Loucy (cell line): ENCODE measurements at regions not wholly inside any gene's neighbourhood (a gene's known extent, or its start where the extent isn't known, plus 50 kb on each side); places are given as distances from the start of the nearest gene placed in this dataset.

Source experiments
- H2AFZ ChIP-seq: fragments of 200-600 bp; sonication (generic); 2 replicates; pipeline ENCODE4 v1.6.0; 2016; ENCODE audit warnings: antibody characterized with exemption, mild to moderate bottlenecking, low read length, moderate library complexity
- H3F3A ChIP-seq: fragments of 200-600 bp; 2 replicates; pipeline ENCODE4 v1.6.0; 2016; ENCODE audit warnings: antibody characterized with exemption, low read depth, mild to moderate bottlenecking
- H3K27me3 ChIP-seq: fragments of 200-600 bp; sonication (generic); 2 replicates; pipeline ENCODE4 v1.6.1; 2014; ENCODE audit warnings: low read length, mild to moderate bottlenecking; ENCODE audit not compliant: insufficient read depth, poor library complexity, severe bottlenecking
- H3K36me3 ChIP-seq: fragments of 200-600 bp; sonication (generic); 2 replicates; pipeline ENCODE4 v1.6.1; 2016; ENCODE audit warnings: low read length; ENCODE audit not compliant: insufficient read depth
- H3K4me1 ChIP-seq: fragments of 200-600 bp; sonication (generic); 2 replicates; pipeline ENCODE4 v1.5.1; 2014; ENCODE audit warnings: low read length, mild to moderate bottlenecking; ENCODE audit not compliant: insufficient read depth, poor library complexity, severe bottlenecking
- H3K4me2 ChIP-seq: fragments of 200-600 bp; sonication (generic); 2 replicates; pipeline ENCODE4 v1.6.0; 2014; ENCODE audit warnings: antibody characterized with exemption, low read length, low read depth, mild to moderate bottlenecking; ENCODE audit not compliant: poor library complexity, severe bottlenecking
- H3K4me3 ChIP-seq: fragments of 200-600 bp; sonication (generic); 2 replicates; pipeline ENCODE4 v1.5.1; 2014; ENCODE audit warnings: low read length, mild to moderate bottlenecking, mixed read lengths; ENCODE audit not compliant: poor library complexity, severe bottlenecking
- H3K79me2 ChIP-seq: fragments of 200-600 bp; sonication (generic); 2 replicates; pipeline ENCODE4 v1.6.1; 2014; ENCODE audit warnings: low read length; ENCODE audit not compliant: insufficient read depth
- H3K9ac ChIP-seq: fragments of 200-600 bp; sonication (generic); 2 replicates; pipeline ENCODE4 v1.6.0; 2014; ENCODE audit warnings: mild to moderate bottlenecking, low read depth, low read length, moderate library complexity; ENCODE audit not compliant: poor library complexity, severe bottlenecking
- H3K9me2 ChIP-seq: fragments of 200-600 bp; sonication (generic); replicated peaks from 2 replicates; pipeline ENCODE4 v1.6.1; 2016; ENCODE audit warnings: low read depth, low read length, mixed read lengths
- H3K9me3 ChIP-seq: fragments of 200-600 bp; sonication (generic); 2 replicates; pipeline ENCODE4 v1.6.1; 2014; ENCODE audit warnings: mild to moderate bottlenecking, antibody characterized with exemption, low read length, low read depth; ENCODE audit not compliant: insufficient read depth
- H4K20me1 ChIP-seq: fragments of 200-600 bp; sonication (generic); 2 replicates; pipeline ENCODE4 v1.6.0; 2014; ENCODE audit warnings: antibody characterized with exemption, low read length, mild to moderate bottlenecking; ENCODE audit not compliant: insufficient read depth, poor library complexity, severe bottlenecking
- EZH2phosphoT487 ChIP-seq: fragments of 200-600 bp; IDR thresholded peaks from 2 replicates; pipeline ENCODE4 v1.6.1; 2018; ENCODE audit warnings: antibody characterized with exemption, mild to moderate bottlenecking, moderate library complexity, borderline replicate concordance
- TF ChIP-seq, protein P1 (sequence below): fragments of 200-600 bp; sonication (generic); conservative IDR thresholded peaks from 2 replicates; pipeline ENCODE4 v1.5.1; 2014; ENCODE audit warnings: mild to moderate bottlenecking, antibody characterized with exemption, low read length

DNA sequence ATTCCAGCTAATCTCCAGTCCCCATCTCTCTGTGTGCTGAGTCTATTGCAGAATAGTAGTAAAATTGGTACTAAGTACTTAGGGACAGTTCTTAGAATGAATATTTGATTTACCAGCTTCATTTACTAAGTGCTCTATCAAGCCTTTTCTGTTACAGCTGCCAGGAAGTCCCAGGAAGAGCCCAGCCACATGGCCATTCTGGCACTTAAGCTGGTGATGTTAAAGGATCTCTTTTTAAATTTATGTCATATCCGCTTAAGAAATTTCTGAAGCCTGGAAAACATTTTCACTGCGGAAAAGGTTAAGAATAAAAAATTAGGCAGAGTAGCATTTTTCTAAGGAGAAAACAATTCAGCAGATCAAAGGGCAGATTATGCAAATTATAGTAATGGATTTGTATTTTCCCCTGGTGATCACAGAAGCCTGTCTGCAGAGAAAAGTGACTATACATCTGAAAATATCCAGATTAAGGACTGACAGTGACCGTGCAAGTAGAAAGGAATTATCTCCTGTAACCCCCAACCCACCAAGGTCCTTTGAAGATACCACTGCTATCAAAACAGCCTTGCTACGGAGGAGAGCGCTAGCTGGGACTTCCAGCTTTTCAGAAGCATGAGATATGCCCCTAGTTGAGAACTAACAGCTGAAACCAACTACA is 260.8 kb downstream of the SH3BP4 start:
- Histone ChIP-seq H3K4me3 (no peak overlapping the region), H3K4me1 (no peaks in the 10 kb centered on the region), H3K79me2 (no peaks in the 10 kb centered on the region), H3K27me3 (no peaks in the 10 kb centered on the region), H2AFZ (no peak overlapping the region), H3K36me3 (no peaks in the 10 kb centered on the region), H3K9me3 (no peaks in the 10 kb centered on the region), H4K20me1 (no peaks in the 10 kb centered on the region), H3K9me2 (no peaks in the 10 kb centered on the region), H3F3A (no peaks in the 10 kb centered on the region), H3K9ac (no peak overlapping the region), H3K4me2 (no peak overlapping the region)
- TF ChIP-seq EZH2phosphoT487 = no peak
- TF ChIP-seq, protein P1, sequence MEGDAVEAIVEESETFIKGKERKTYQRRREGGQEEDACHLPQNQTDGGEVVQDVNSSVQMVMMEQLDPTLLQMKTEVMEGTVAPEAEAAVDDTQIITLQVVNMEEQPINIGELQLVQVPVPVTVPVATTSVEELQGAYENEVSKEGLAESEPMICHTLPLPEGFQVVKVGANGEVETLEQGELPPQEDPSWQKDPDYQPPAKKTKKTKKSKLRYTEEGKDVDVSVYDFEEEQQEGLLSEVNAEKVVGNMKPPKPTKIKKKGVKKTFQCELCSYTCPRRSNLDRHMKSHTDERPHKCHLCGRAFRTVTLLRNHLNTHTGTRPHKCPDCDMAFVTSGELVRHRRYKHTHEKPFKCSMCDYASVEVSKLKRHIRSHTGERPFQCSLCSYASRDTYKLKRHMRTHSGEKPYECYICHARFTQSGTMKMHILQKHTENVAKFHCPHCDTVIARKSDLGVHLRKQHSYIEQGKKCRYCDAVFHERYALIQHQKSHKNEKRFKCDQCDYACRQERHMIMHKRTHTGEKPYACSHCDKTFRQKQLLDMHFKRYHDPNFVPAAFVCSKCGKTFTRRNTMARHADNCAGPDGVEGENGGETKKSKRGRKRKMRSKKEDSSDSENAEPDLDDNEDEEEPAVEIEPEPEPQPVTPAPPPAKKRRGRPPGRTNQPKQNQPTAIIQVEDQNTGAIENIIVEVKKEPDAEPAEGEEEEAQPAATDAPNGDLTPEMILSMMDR = no peak

- H3K9me2 ChIP-seq = no peaks in the 10 kb centered on the region
- H3K4me2 ChIP-seq = no peak overlapping the region
- H3K27me3 ChIP-seq = no peaks in the 10 kb centered on the region
- no peak overlapping the region for H3K4me3 ChIP-seq
- H2AFZ ChIP-seq = no peak overlapping the region
- no peaks in the 10 kb centered on the region for H3F3A ChIP-seq
- TF ChIP-seq EZH2phosphoT487 = no peak
- TF ChIP-seq, protein P1 = no peak
- H3K36me3 ChIP-seq = no peaks in the 10 kb centered on the region
- H3K9me3 ChIP-seq = no peaks in the 10 kb centered on the region
- H3K9ac ChIP-seq = no peak overlapping the region
- H3K79me2 ChIP-seq = no peaks in the 10 kb centered on the region
- H3K4me1 ChIP-seq = no peaks in the 10 kb centered on the region
- H4K20me1 ChIP-seq = no peaks in the 10 kb centered on the region
Measured at GRCh38 chr2:235215248-235215647, 263.4 kb downstream of the SH3BP4 start.

DNA sequence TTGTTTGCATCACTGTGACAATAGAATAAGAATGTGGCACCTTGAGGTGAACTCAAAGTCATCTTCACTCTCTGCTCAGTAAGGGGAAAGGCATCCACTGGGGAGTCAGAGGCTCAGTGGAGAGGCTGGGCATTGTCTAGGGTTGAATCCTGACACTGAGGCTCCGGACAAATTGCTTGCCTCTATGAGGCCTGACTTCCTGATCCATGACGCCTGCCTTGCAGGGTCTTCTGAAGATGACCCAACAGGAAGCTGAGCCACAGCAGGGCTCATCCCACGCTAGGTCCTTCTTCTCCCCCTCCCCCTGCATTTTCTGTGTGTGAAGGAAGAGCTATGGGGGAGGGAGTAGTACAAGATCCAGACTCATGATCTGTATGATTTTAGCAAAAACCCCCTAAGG is 265.1 kb downstream of the SH3BP4 start:
- Histone ChIP-seq H4K20me1 (no peaks in the 10 kb centered on the region), H3K9me2 (no peaks in the 10 kb centered on the region), H3K4me3 (no peak overlapping the region), H3K36me3 (no peaks in the 10 kb centered on the region), H3F3A (no peaks in the 10 kb centered on the region), H3K9me3 (no peaks in the 10 kb centered on the region), H3K4me1 (no peaks in the 10 kb centered on the region), H2AFZ (no peak overlapping the region), H3K9ac (no peak overlapping the region), H3K27me3 (no peaks in the 10 kb centered on the region), H3K4me2 (no peak overlapping the region), H3K79me2 (no peaks in the 10 kb centered on the region)
- TF ChIP-seq, protein P1 = no peak
- no peak for TF ChIP-seq EZH2phosphoT487
